Ishikawa (cell line): ENCODE measurements at regions not wholly inside any gene's neighbourhood (a gene's known extent, or its start where the extent isn't known, plus 50 kb on each side); places are given as distances from the start of the nearest gene placed in this dataset.

Experiments used
- CEBPB ChIP-seq: IDR thresholded peaks from 2 replicates; pipeline ENCODE4 v1.6.1; 2012
- EP300 ChIP-seq: IDR thresholded peaks from 2 replicates; pipeline ENCODE4 v1.6.1; 2012; ENCODE audit warnings: borderline replicate concordance
- REST ChIP-seq: IDR thresholded peaks from 2 replicates; pipeline ENCODE4 v1.6.1; 2012; ENCODE audit warnings: low read depth, mild to moderate bottlenecking
- TAF1 ChIP-seq: IDR thresholded peaks from 2 replicates; pipeline ENCODE4 v1.6.1; 2012; ENCODE audit warnings: low read depth, mild to moderate bottlenecking
- YY1 ChIP-seq: IDR thresholded peaks from 2 replicates; pipeline ENCODE4 v1.6.1; 2012; ENCODE audit warnings: low read depth
- ZBTB7A ChIP-seq: IDR thresholded peaks from 2 replicates; pipeline ENCODE4 v1.6.1; 2012; ENCODE audit warnings: low read depth

DNA sequence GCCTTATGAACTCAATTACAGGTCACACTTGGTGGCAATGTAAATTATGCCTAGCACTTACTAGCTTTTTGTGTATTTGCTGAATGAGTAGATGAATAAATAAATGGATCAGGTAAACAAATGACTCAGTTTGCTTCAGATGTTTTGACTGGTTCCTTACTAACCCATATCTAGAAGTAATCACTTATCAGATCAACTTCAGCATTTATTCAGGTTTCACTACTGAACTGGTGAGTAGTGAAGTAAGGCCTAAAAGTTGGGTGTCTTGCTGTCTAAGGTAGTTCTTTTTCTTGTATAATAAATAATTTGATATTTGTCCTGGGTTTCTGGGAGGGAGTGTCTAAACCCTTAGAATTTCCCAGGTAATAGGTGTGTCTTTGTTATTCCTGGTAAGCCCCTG, 205.0 kb downstream of the UXS1 start:
- no peak for TF ChIP-seq REST
- no peak for TF ChIP-seq EP300
- no peak for TF ChIP-seq YY1
- no peak for TF ChIP-seq TAF1
- TF ChIP-seq ZBTB7A: no peak
- TF ChIP-seq CEBPB: no peak
